Activated CD4-positive, CD25-positive, alpha-beta regulatory T cell treated with anti-CD3 and anti-CD28 coated beads, Interleukin-2, amount 50 U/mL, for 24 hours (primary cell): ENCODE measurements at regions not wholly inside any gene's neighbourhood (a gene's known extent, or its start where the extent isn't known, plus 50 kb on each side); places are given as distances from the start of the nearest gene placed in this dataset.
"Not testable (repeated sequence)": the region's sequence is repeated elsewhere in the genome, so short reads cannot be mapped to it uniquely, and the experiment has no call there.

Experiments used
- ATAC-seq, 2 donors: fragments of 150-1000 bp; cut with Tn5 transposase; one replicate each; pipeline ENCODE4 v1.10.0; 2021; ENCODE audit warnings: mild to moderate bottlenecking in 1 of 2, moderate library complexity in 1 of 2

GRCh38 chr6:137625100-137625661, 131.0 kb upstream of the OLIG3 start:
- ATAC-seq = no peak

DNA sequence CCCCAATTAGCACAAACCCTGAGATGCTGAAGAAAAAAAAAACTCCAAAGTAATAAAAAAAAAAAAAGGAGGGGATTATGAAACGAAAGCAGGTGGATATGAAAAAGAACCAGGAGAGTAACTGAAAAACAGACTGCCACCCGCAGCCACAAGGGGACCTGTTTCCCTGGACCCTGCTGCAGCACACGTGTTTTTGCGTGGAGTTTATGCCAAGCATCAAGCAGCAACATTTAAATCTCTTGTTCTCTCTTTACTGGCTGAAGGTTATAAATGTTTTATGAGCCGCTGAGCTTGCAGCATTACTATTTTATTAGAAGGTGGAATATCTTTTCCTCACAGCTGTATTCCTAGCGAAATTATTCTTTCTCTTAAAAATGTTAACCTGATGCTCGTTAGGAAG, 131.6 kb upstream of the OLIG3 start:
- no peak for ATAC-seq

DNA sequence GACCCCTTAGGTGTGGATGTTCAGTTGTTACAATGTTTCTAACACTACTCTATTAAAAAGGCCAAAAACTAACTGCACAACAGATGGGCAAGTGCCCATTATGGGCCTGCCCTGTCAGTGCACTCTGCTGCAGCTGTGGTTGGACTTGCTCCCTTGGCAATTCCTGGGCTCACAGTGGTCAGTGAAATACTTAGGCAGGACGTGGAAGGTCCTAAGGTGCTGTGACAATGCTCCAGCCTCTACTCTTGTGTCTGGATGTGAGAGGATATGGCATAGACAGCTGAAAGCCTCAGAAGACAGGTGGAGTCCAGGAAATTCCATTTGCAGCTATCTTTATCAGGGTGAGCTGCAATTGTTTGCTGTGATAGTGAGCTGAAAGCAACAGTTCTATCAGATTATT, 136.5 kb upstream of the OLIG3 start:
- ATAC-seq = no peak

- no peak for ATAC-seq
These were observed 137.1 kb upstream of the OLIG3 start for GRCh38 chr6:137631323-137631722.

DNA sequence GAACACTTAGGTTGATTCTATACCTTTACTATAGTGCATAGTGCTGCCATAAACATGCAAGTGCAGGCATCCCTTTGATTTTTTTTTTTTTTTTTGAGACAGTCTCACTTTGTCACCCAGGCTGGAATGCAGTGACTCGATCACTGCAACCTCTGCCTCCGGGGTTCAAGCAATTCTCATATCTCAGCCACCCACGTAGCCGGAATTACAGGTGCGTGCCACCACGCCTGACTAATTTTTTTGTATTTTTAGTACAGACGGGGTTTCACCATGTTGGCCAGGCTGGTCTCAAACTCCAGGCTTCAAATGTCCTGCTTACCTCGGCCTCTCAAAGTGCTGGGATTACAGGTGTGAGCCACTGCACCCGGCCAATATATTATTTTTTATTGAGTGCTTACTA, 140.0 kb upstream of the OLIG3 start:
- ATAC-seq = not testable (repeated sequence)

DNA sequence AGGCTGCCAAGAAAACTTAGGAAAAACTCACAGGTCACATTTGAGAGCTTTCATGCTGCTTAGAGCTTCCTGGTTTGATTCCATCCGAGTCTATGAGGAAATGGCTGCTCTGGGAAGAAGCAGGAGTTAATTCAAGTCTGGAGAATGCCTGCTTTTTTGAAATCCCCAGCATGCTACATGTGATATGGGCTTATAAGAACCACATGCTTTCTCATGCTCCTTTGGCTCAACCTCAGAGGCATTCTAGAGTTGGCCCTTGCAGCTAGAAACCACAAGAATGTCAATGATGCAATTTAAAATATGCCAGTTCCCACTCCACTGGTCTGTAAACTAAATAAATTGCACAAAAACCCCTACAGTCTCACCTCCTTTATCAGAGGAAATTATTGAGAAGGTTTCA, 142.9 kb upstream of the OLIG3 start:
- no peak for ATAC-seq

- peak; percentile 63 to 74 for ATAC-seq
These were observed 144.9 kb upstream of the OLIG3 start for GRCh38 chr6:137638926-137639706.

GRCh38 chr6:137640086-137640485, 145.9 kb upstream of the OLIG3 start:
- ATAC-seq = no peak

DNA sequence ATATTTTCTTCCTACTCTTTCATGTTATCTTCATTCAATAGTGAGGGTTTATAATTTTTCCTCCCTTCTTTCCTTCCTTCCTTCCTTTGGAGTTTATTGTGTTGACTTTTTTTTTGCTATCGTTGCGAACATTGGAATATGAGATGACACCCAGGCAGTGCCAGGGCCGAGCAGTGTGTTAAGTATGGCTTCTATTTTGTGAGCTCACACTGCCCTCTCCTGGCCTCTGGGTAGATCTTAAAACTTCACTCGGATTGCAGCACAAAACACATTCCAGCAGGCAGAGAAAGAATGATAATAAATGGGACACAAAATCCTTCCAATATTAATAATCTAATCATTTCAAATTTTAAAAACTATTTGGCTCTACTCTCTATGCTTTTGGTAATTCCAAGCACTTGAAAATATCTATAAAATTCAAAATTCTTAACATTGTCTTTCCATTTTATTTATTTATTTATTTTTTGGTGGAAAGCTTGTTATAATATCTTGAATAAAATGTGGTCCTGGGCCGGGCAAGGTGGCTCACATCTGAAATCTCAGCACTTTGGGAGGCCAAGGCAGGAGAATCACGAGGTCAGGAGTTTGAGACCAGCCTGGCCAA, 147.4 kb upstream of the OLIG3 start:
- ATAC-seq = peak; percentile 55 to 72

DNA sequence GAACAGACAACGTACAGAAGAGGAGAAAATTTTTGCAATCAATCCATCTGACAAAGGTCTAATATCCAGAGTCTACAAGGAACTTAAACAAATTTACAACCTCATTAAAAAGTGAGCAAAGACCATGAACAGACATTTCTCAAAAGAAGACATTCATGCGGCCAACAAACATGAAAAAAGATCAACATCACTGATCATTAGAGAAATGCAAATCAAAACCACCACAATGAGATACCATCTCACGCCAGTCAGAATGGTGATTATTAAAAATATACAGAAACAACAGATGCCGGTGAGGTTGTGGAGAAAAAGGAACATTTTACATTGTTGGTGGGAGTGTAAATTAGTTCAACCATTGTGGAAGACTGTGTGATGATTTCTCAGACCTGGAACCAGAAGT, 149.0 kb upstream of the OLIG3 start:
- not testable (repeated sequence) for ATAC-seq

- not testable (repeated sequence) for ATAC-seq
These were observed 149.4 kb upstream of the OLIG3 start for GRCh38 chr6:137643644-137644043.

- no peak for ATAC-seq
These were observed 151.7 kb upstream of the OLIG3 start for GRCh38 chr6:137645850-137646249.

GRCh38 chr6:137646484-137646883, 152.3 kb upstream of the OLIG3 start:
- ATAC-seq = no peak

- ATAC-seq = peak; percentile 93 to 94
These were observed 153.7 kb upstream of the OLIG3 start for GRCh38 chr6:137647762-137648447.

DNA sequence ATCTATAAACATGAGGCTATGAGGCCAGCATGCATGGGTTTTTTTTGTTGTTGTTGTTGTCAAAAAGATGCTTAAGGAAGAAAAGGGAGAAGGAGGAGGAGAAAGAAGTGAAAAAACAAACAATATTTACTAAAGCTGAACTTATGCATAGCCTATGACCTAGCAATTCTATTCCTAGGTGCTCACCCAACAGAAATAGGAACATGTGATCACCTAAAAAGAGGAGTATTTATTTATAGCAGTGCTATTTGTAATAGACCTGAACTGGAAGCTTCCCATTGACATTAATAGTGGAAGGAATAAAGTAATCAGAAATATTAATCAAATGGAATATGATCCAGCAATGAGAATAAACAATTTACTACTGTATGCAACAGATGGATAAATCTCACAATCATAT, 156.5 kb upstream of the OLIG3 start:
- ATAC-seq = no peak

GRCh38 chr6:137651178-137651577, 157.0 kb upstream of the OLIG3 start:
- no peak for ATAC-seq

DNA sequence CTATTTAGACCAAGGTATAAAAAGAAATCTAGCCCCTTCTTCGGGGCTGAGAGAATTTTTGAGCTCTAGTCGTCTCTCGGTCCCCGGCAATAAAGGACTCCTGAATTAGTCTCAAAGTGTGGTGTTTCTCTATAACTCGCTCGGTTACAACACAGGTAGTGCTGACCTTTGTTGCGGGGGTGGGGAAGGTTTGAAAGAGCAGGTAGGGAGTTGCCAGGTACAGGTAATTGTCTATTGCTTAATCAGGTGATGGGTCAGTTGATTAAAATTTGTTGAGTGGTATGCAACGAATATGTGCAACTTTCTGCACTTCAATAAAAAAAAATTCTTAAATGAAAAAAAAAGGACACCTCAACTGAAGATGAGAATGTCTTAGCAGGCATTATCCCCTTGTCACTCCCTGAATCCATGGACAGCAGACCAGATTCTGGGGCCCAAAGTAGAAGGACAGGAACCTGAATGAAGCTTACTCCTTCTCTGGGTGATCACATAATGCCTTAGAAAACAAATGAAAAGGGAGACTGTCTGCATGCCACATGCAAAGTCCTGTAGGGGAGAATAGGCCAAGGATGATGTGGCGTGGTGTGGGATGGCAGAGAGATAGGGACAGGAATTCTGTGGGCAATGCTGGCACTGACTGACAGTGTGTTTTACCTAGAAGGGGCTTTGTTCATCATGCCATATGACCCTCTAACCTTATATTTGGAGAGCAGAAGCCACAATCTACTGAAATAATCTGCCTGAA, 157.6 kb upstream of the OLIG3 start:
- no peak for ATAC-seq

DNA sequence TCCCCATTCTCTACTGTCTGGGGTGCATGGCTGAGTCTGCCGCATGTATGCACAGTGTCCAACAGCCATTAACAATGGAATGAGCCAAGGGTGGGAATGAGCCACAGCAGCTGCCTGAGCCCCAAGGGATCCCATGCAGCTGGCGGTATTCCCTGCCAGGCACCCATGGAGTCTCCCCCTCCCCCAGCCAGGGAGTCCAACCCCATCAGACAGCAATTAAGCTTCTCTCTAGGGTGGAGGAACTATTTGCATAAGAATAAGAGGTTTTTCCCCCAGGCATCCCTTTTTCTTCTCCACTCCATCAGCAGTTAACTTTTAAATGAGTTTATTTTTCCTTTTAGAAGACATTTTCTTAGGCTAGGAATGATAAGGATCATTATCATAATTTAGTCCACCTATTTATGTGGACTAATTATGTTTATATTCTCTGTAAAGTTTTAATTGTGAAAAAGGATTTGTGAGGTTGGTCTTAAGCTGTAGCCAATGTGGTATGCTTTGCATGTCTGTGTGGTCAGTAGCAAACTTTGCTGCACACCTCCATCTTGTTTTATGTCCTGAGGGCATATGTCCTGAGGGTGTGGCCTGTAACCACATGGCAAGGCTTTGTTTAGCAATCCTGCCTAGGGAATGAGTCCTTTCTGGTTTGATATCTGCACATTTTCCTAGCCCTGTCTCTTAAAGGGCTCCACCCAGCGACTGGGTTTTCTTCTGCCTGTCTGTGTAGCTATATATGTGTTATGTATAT, 158.9 kb upstream of the OLIG3 start:
- ATAC-seq = no peak

GRCh38 chr6:137653706-137654059, 159.5 kb upstream of the OLIG3 start:
- ATAC-seq = no peak

GRCh38 chr6:137654365-137654981, 160.3 kb upstream of the OLIG3 start:
- ATAC-seq = no peak

- no peak for ATAC-seq
These were observed 161.1 kb upstream of the OLIG3 start for GRCh38 chr6:137655291-137655690.

GRCh38 chr6:137656735-137657134, 162.5 kb upstream of the OLIG3 start:
- ATAC-seq = no peak
